Prostate gland (tissue), 2 donors: ENCODE measurements at regions not wholly inside any gene's neighbourhood (a gene's known extent, or its start where the extent isn't known, plus 50 kb on each side); places are given as distances from the start of the nearest gene placed in this dataset.

Experiments used
- POLR2AphosphoS5 ChIP-seq: sonication (generic); formaldehyde crosslinking; IDR thresholded peaks from one replicate; pipeline ENCODE4 v1.6.1; 2017; ENCODE audit warnings: antibody characterized with exemption
- TF ChIP-seq, protein P1 (sequence below), 4 experiments: fragments of 200-600 bp in 2 of 4; fragments of 450-650 bp in 2 of 4; sonication (generic) in 2 of 4; IDR thresholded peaks; 1 replicate in 3 of 4; 2 replicates in 1 of 4; pipeline ENCODE4 v1.5.1; 2016 to 2019; ENCODE audit warnings: antibody characterized with exemption in 4 of 4, mild to moderate bottlenecking in 2 of 4, moderate library complexity in 2 of 4

DNA sequence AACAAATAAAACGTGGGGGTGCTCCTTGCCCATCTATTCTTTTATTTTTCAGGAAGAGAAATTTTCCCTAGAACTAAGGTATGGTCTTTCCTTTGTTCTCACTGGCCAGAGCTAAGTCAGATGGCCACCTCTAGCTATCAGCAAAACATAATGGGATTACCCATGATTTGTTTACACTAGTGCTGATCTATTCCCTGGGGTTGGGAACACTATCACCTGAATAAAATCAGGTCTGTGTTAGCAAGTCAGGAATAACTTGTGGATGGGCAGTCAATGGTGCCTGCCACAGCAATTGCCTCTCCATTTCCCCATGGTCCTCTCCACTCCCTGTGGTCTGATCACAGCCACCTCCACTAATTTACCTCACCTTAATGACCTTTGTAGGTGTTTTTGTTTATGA is 181.7 kb upstream of the CADPS start:
- TF ChIP-seq, protein P1, sequence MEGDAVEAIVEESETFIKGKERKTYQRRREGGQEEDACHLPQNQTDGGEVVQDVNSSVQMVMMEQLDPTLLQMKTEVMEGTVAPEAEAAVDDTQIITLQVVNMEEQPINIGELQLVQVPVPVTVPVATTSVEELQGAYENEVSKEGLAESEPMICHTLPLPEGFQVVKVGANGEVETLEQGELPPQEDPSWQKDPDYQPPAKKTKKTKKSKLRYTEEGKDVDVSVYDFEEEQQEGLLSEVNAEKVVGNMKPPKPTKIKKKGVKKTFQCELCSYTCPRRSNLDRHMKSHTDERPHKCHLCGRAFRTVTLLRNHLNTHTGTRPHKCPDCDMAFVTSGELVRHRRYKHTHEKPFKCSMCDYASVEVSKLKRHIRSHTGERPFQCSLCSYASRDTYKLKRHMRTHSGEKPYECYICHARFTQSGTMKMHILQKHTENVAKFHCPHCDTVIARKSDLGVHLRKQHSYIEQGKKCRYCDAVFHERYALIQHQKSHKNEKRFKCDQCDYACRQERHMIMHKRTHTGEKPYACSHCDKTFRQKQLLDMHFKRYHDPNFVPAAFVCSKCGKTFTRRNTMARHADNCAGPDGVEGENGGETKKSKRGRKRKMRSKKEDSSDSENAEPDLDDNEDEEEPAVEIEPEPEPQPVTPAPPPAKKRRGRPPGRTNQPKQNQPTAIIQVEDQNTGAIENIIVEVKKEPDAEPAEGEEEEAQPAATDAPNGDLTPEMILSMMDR (IDR thresholded peaks at IDR 0.05) = no peak
- no peak for TF ChIP-seq POLR2AphosphoS5
